ENCODE measurements at regions not wholly inside any gene's neighbourhood (a gene's known extent, or its start where the extent isn't known, plus 50 kb on each side); places are given as distances from the start of the nearest gene placed in this dataset.
"Not testable (repeated sequence)": the region's sequence is repeated elsewhere in the genome, so short reads cannot be mapped to it uniquely, and the experiment has no call there.

- intact Hi-C loops (cut with micrococcal nuclease), result no loop called here
These were observed 115.4 kb upstream of the DYRK2 start for GRCh38 chr12:67533159-67533558.

- intact Hi-C loops (cut with micrococcal nuclease), result no loop called here
These were observed 114.5 kb upstream of the DYRK2 start for GRCh38 chr12:67534046-67534445.

- intact Hi-C loops (cut with micrococcal nuclease), result no loop called here
These were observed 113.9 kb upstream of the DYRK2 start for GRCh38 chr12:67534681-67535080.

- intact Hi-C loops (cut with micrococcal nuclease), result no loop called here
These were observed 113.4 kb upstream of the DYRK2 start for GRCh38 chr12:67535176-67535575.

GRCh38 chr12:67535971-67536370 is 112.6 kb upstream of the DYRK2 start:
- intact Hi-C loops (cut with micrococcal nuclease), result no loop called here

- intact Hi-C loops (cut with micrococcal nuclease), result no loop called here
These were observed 109.2 kb upstream of the DYRK2 start for GRCh38 chr12:67539329-67539728.

GRCh38 chr12:67539946-67540345 is 108.6 kb upstream of the DYRK2 start:
- intact Hi-C loops (cut with micrococcal nuclease), result no loop called here

GRCh38 chr12:67540920-67541624 is 107.5 kb upstream of the DYRK2 start:
- intact Hi-C loops (cut with micrococcal nuclease), result no loop called here

GRCh38 chr12:67541625-67541991 is 106.9 kb upstream of the DYRK2 start:
- intact Hi-C loops (cut with micrococcal nuclease), result no loop called here

GRCh38 chr12:67543021-67543770 is 105.3 kb upstream of the DYRK2 start:
- intact Hi-C loops (cut with micrococcal nuclease), result no loop called here

GRCh38 chr12:67545298-67545697 is 103.2 kb upstream of the DYRK2 start:
- intact Hi-C loops (cut with micrococcal nuclease), result no loop called here

GRCh38 chr12:67546746-67547145 is 101.8 kb upstream of the DYRK2 start:
- intact Hi-C loops (cut with micrococcal nuclease), result no loop called here

GRCh38 chr12:67555075-67555717 is 93.3 kb upstream of the DYRK2 start:
- intact Hi-C loops (cut with micrococcal nuclease), result not testable (repeated sequence)

- intact Hi-C loops (cut with micrococcal nuclease), result no loop called here
These were observed 89.8 kb upstream of the DYRK2 start for GRCh38 chr12:67558775-67559174.

GRCh38 chr12:67559751-67560150 is 88.8 kb upstream of the DYRK2 start:
- intact Hi-C loops (cut with micrococcal nuclease), result no loop called here

GRCh38 chr12:67562513-67563287 is 85.8 kb upstream of the DYRK2 start:
- intact Hi-C loops (cut with micrococcal nuclease), result no loop called here

- intact Hi-C loops (cut with micrococcal nuclease), result no loop called here
These were observed 80.5 kb upstream of the DYRK2 start for GRCh38 chr12:67568055-67568454.

- intact Hi-C loops (cut with micrococcal nuclease), result no loop called here
These were observed 76.1 kb upstream of the DYRK2 start for GRCh38 chr12:67572492-67572891.

- intact Hi-C loops (cut with micrococcal nuclease), result no loop called here
These were observed 75.0 kb upstream of the DYRK2 start for GRCh38 chr12:67573566-67573965.

- intact Hi-C loops (cut with micrococcal nuclease), result loop anchor here (1.0 to 5.0 kb wide), 2 partner anchors 51 to 118 kb away; no protein-coding TSS in a partner anchor
These were observed 69.4 kb upstream of the DYRK2 start for GRCh38 chr12:67578976-67579661.

GRCh38 chr12:67579662-67580003 is 68.9 kb upstream of the DYRK2 start:
- intact Hi-C loops (cut with micrococcal nuclease), result loop anchor here (1.0 to 5.0 kb wide), 2 partner anchors 51 to 118 kb away; no protein-coding TSS in a partner anchor
